Fibroblast of skin of left quadriceps (primary cell): ENCODE measurements at regions not wholly inside any gene's neighbourhood (a gene's known extent, or its start where the extent isn't known, plus 50 kb on each side); places are given as distances from the start of the nearest gene placed in this dataset.

Experiments used
- DNase-seq, 2 experiments: peaks; one replicate each; pipeline ENCODE4 v3.0.0-alpha.2; 2013; ENCODE audit warnings: low read depth in 2 of 2

GRCh38 chr2:40507432-40507831 lies 55.5 kb upstream of the SLC8A1 start:
- DNase-seq, result no peak

- DNase-seq, result no peak
Observed at GRCh38 chr2:40510304-40510703, 58.4 kb upstream of the SLC8A1 start.

- peak; percentile 60 to 64 for DNase-seq
Observed at GRCh38 chr2:40511661-40512213, 59.8 kb upstream of the SLC8A1 start.

- DNase-seq, result no peak
Observed at GRCh38 chr2:40512256-40512655, 60.4 kb upstream of the SLC8A1 start.

GRCh38 chr2:40513201-40513600 lies 61.3 kb upstream of the SLC8A1 start:
- DNase-seq, result no peak

GRCh38 chr2:40516604-40517003 lies 64.7 kb upstream of the SLC8A1 start:
- no peak for DNase-seq

- no peak for DNase-seq
Observed at GRCh38 chr2:40528564-40528963, 76.7 kb upstream of the SLC8A1 start.

- DNase-seq, result no peak
Observed at GRCh38 chr2:40531359-40531758, 79.5 kb upstream of the SLC8A1 start.

GRCh38 chr2:40534528-40534927 lies 82.6 kb upstream of the SLC8A1 start:
- no peak for DNase-seq

- DNase-seq, result no peak
Observed at GRCh38 chr2:40535972-40536371, 84.1 kb upstream of the SLC8A1 start.

- no peak for DNase-seq
Observed at GRCh38 chr2:40540026-40540425, 88.1 kb upstream of the SLC8A1 start.

GRCh38 chr2:40543381-40543780 lies 91.5 kb upstream of the SLC8A1 start:
- DNase-seq, result no peak

GRCh38 chr2:40544072-40544471 lies 92.2 kb upstream of the SLC8A1 start:
- no peak for DNase-seq

- DNase-seq, result no peak
Observed at GRCh38 chr2:40545645-40546044, 93.8 kb upstream of the SLC8A1 start.

- no peak for DNase-seq
Observed at GRCh38 chr2:40546439-40547191, 94.7 kb upstream of the SLC8A1 start.

- no peak for DNase-seq
Observed at GRCh38 chr2:40548521-40548920, 96.6 kb upstream of the SLC8A1 start.

- DNase-seq, result no peak
Observed at GRCh38 chr2:40550085-40550484, 98.2 kb upstream of the SLC8A1 start.

GRCh38 chr2:40551081-40551480 lies 99.2 kb upstream of the SLC8A1 start:
- DNase-seq, result no peak

- peak in 1 of 2 experiments; percentile 18 for DNase-seq
Observed at GRCh38 chr2:40554665-40555294, 102.9 kb upstream of the SLC8A1 start.

- peak in 1 of 2 experiments; percentile 26 for DNase-seq
Observed at GRCh38 chr2:40556293-40556692, 104.4 kb upstream of the SLC8A1 start.

- no peak for DNase-seq
Observed at GRCh38 chr2:40556739-40557138, 104.8 kb upstream of the SLC8A1 start.

GRCh38 chr2:40558761-40559160 lies 106.9 kb upstream of the SLC8A1 start:
- DNase-seq, result no peak

GRCh38 chr2:40559175-40559574 lies 107.3 kb upstream of the SLC8A1 start:
- no peak for DNase-seq
